GM18507 (cell line): ENCODE measurements at regions not wholly inside any gene's neighbourhood (a gene's known extent, or its start where the extent isn't known, plus 50 kb on each side); places are given as distances from the start of the nearest gene placed in this dataset.
"Not testable (repeated sequence)": the region's sequence is repeated elsewhere in the genome, so short reads cannot be mapped to it uniquely, and the experiment has no call there.

Experiments used
- DNase-seq: peaks from one replicate; pipeline ENCODE4 v3.0.0; 2011; ENCODE audit warnings: low read depth; ENCODE audit not compliant: insufficient read length; ENCODE audit errors: extremely low spot score
- FAIRE-seq: peaks from 2 replicates; lab custom pipeline; 2011; peaks lifted over from hg19 to GRCh38; lab: Jason Lieb, UNC

- FAIRE-seq (no peak), DNase-seq (no peak)
Measured at GRCh38 chr10:5268743-5269142, 72.1 kb downstream of the AKR1C4 start.

GRCh38 chr10:5269791-5270190 lies 73.2 kb downstream of the AKR1C4 start:
- no peak for FAIRE-seq
- DNase-seq, result no peak

GRCh38 chr10:5271526-5271925 lies 74.9 kb downstream of the AKR1C4 start:
- no peak for DNase-seq
- FAIRE-seq, result no peak

- no peak for FAIRE-seq
- no peak for DNase-seq
Measured at GRCh38 chr10:5272065-5272803, 75.6 kb downstream of the AKR1C4 start.

GRCh38 chr10:5274795-5275194 lies 78.2 kb downstream of the AKR1C4 start:
- DNase-seq (no peak), FAIRE-seq (no peak)

- DNase-seq (no peak), FAIRE-seq (no peak)
Measured at GRCh38 chr10:5281356-5281755, 83.4 kb upstream of the UCN3 start.

DNA sequence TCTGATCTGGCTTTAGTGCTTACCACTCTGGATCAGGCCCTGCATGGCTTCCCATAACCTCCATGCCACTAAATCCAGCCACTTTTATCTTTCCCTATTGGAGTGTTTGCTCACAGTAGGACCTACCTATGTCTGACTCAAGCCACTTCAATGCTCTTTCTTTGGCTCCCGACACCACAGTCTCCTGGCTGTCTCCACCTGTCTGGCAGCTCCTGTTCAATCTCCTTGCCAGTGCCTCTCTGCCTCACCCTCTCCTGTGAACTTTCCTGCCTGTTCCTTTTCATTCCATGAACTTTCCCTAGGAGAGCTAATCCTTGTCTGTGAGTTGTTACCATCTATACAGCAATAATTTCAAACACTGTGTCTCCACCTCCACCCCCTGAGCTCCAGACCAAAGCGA lies 82.6 kb upstream of the UCN3 start:
- no peak for FAIRE-seq

GRCh38 chr10:5283305-5284158 lies 81.2 kb upstream of the UCN3 start:
- FAIRE-seq, result peak; percentile 48
- DNase-seq, result no peak

More for the DNA sequence above, 82.6 kb upstream of the UCN3 start:
- no peak for DNase-seq

GRCh38 chr10:5284311-5285057 lies 80.3 kb upstream of the UCN3 start:
- FAIRE-seq, result no peak
- no peak for DNase-seq

DNA sequence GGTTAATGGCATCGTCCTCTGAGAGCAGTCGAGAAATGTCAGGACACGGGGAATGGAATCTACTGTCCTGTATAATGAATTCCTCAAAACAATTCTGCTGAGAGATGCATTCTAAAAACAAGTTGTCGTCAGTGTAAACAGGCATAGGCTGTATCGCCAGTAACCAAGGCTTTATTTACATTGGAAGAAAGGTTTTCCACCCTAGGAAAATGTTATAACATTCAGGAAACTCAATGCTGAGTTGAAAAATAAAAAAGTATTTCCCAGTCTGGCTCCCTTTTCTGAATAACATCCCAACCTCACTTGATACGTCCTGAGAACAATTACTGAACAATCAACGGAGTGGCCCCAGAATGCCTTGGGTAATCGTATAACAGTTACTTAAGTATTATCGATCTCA lies 79.6 kb upstream of the UCN3 start:
- no peak for FAIRE-seq
- DNase-seq, result no peak

DNA sequence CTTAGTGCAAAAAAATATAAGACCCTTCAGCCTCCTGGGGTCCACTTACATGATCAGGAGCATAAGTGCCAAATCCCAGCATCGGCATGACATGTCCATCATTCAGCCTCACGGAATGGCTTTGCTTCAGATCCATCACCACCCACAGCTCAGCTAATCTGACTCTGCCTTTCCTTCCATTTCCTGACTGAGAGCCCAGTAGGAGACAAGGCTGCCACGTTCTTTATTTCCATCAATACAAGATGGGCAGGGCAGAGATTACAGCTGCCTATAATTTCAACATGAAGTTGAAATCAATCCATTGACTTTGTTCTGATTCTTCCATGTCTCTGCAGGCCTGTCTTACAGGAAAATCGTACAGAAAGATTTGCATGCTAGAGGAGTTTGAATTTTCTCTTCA lies 76.4 kb upstream of the UCN3 start:
- DNase-seq (no peak), FAIRE-seq (no peak)

DNA sequence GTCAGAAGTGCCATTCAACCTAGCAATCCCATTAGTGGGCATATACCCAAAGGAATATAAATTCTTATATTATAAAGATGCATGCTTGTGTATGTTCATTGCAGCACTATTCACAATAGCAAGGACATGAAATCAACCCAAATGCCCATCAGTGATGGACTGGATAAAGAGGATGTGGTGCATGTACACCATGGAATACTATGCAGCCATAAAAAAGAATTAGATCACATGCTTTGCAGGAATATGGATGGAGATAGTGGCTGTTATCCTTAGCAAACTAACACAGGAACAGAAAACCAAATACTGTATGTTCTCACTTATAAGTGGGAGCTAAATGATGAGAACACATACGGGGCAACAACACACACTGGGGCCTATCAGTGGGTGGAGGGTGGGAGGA lies 75.5 kb upstream of the UCN3 start:
- DNase-seq, FAIRE-seq: not testable (repeated sequence)

DNA sequence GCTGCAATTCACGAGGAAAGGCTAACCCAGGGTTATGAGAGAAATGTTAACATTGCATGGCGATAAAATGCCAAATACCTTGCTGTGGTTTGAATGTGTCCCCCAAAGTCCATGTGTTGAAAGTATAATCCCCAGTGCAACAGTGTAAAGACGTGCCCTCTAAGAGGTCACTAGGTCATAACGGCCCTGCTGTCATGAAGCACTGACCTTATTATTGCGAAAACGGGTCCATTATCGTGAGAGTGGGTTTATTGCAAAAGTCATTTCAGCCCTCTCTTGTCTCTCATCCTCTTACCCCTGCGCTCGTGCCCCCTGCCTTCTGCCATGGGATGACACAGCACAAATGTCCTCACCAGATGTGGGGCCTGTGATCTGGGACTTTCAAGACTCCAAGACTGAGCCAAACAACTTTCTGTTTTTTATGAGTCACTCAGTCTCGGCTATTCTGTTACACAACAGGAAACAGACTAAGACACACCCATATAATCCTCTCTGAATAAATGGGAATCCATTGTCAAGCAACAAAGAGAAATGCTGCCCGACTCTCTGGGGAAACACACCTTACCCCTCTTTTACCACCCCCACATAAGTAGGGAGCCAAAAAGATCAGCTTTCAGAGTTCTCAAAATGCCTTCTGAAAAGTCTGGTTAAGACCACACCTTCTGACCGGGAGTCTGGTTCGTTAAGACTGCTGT lies 73.1 kb upstream of the UCN3 start:
- FAIRE-seq (no peak), DNase-seq (no peak)

GRCh38 chr10:5292196-5292735 lies 72.5 kb upstream of the UCN3 start:
- FAIRE-seq, result peak; percentile 9
- no peak for DNase-seq

DNA sequence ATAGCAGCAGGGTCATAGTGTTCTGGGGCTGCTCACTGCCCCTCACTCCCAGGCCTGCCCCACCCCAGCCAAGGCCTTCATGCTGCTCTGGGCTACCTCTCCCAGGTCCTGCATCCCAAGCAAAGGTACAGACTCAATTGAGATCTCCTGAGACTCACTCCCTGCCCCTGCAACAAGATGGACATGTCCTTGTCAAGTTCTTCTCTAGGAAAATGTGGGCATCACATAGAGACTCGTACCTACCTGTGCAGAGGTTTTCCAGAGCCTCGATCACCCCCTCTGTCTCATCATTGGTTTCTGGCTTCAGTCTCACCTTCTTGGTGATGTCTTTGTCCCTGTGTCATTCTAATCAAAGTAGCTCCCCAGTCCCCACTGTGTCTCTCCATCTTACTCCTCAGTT lies 71.8 kb upstream of the UCN3 start:
- FAIRE-seq, DNase-seq: not testable (repeated sequence)

DNA sequence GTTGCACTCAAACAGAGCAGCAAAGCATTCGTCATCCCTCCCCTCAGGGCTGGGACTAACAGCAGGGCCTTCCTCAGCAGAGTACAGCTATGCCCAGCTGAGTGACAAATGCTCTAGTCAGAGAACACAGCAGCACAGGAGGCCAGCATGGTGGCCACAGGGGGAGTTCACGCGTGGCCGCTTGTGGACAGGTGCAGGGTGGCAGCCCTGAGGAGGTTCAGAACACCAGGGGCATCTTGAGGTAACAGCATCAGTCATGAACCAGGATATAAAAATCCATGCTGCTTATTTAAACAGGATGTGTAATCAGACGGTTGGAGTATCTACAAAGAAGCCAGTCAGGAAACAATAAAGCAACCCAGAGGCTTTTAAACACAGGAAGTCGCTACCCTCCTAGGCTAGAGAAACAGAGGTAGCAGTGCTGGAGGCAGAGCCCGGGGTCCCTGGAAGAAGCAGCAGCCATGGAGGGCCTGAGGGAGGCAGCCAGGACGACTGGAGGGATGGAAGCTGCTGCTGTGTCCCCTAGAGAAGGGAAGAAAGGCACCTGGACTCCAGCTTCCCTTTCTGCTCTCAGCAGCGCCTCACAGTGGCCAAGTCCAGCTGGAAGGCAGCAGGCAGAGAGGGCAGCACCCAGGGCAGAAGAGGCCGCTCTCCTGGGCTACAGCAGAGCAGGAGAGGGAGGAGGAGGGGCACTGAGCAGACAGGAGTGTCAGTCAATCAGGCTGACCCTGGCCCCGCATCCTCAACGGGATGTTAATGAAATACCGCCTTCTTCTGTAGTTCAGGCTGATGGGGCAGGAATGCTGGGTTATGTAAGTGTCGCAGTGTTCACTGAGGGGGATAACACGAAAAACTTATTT lies 70.8 kb upstream of the UCN3 start:
- DNase-seq, result peak; percentile 25
- no peak for FAIRE-seq

DNA sequence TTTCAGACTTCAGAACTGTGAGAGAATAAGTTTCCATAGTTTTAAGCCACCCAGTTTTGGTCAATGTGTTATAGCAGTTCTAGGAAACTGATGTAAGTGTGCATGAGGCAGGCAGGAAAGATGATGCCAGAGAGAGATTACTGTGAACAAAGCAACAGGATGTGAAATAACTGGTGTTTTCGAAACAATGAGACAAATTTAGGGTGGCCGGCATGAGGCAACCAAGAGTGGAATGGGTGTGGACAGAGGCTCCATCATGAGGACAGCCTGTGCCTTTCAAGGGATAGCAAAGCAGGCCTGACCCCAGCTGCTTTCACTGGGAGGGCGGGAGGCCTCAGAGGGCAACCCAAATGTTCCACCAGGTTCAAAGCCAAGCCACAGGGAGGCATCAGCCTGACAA lies 67.3 kb upstream of the UCN3 start:
- FAIRE-seq (no peak), DNase-seq (no peak)

- DNase-seq (no peak), FAIRE-seq (no peak)
Measured at GRCh38 chr10:5297996-5298395, 66.8 kb upstream of the UCN3 start.

GRCh38 chr10:5299950-5300349 lies 64.8 kb upstream of the UCN3 start:
- no peak for DNase-seq
- no peak for FAIRE-seq
